Caco-2 (cell line): ENCODE measurements at regions not wholly inside any gene's neighbourhood (a gene's known extent, or its start where the extent isn't known, plus 50 kb on each side); places are given as distances from the start of the nearest gene placed in this dataset.

Experiments used
- BruUV-seq: library from RNA; stranded (reverse); fragments of 400-500 nt; replicated peaks from 2 replicates; lab custom pipeline; 2021; lab: Mats Ljungman, UMichigan
- CTCF ChIA-PET: fragments of 300-600 bp; sonication (Branson Sonifier 250); formaldehyde crosslinking; loops from one replicate; lab custom pipeline; 2022; ENCODE audit warnings: antibody characterized with exemption; lab: Charles Lee
- POLR2A ChIA-PET: fragments of 300-600 bp; sonication (Branson Sonifier 250); formaldehyde crosslinking; loops from one replicate; lab custom pipeline; 2022; ENCODE audit warnings: antibody characterized with exemption; lab: Charles Lee
- DNase-seq, 2 experiments: peaks; one replicate each; pipeline versions ENCODE4 v3.0.0 to v3.0.0-alpha.2; 2020 to 2022
- H3K27me3 ChIP-seq: replicated peaks from 2 replicates; pipeline ENCODE4 v1.6.0; 2011; ENCODE audit warnings: low read length; ENCODE audit not compliant: control insufficient read depth, insufficient read depth
- H3K36me3 ChIP-seq: 2 replicates; pipeline ENCODE4 v1.5.1; 2011; ENCODE audit warnings: low read length; ENCODE audit not compliant: control insufficient read depth, insufficient read depth
- H3K4me1 ChIP-seq: fragments of 250-450 bp; sonication (Bioruptor Pico); 2 replicates; pipeline ENCODE4 v1.5.1; 2020; ENCODE audit warnings: mild to moderate bottlenecking
- H3K4me3 ChIP-seq: 2 replicates; pipeline ENCODE4 v1.5.1; 2011; ENCODE audit warnings: low read depth, mild to moderate bottlenecking, control low read depth, low read length
- H3K9me3 ChIP-seq: fragments of 250-450 bp; sonication (Bioruptor Pico); 2 replicates; pipeline ENCODE4 v1.5.1; 2020; ENCODE audit warnings: mild to moderate bottlenecking, moderate library complexity
- H3K27ac Mint-ChIP-seq: one replicate; pipeline ENCODE4 v1.8.0; 2022; ENCODE audit warnings: mixed read lengths; ENCODE audit not compliant: unreplicated experiment
- H3K27me3 Mint-ChIP-seq: one replicate; pipeline ENCODE4 v1.8.0; 2022; ENCODE audit warnings: mixed read lengths; ENCODE audit not compliant: insufficient read depth, unreplicated experiment
- H3K36me3 Mint-ChIP-seq: one replicate; pipeline ENCODE4 v1.8.0; 2022; ENCODE audit warnings: mild to moderate bottlenecking, mixed read lengths; ENCODE audit not compliant: insufficient read depth, unreplicated experiment
- H3K4me1 Mint-ChIP-seq: one replicate; pipeline ENCODE4 v1.8.0; 2022; ENCODE audit warnings: low read depth, mixed read lengths; ENCODE audit not compliant: unreplicated experiment
- H3K4me3 Mint-ChIP-seq: one replicate; pipeline ENCODE4 v1.8.0; 2022; ENCODE audit warnings: mild to moderate bottlenecking, moderate library complexity, mixed read lengths; ENCODE audit not compliant: unreplicated experiment
- H3K9me3 Mint-ChIP-seq: one replicate; pipeline ENCODE4 v1.8.0; 2022; ENCODE audit warnings: mixed read lengths; ENCODE audit not compliant: unreplicated experiment
- intact Hi-C: fragments of 100-400 bp; cut with micrococcal nuclease; formaldehyde crosslinking; loops from one replicate; pipeline ENCODE4 v1.10.0; 2022; ENCODE audit not compliant: unreplicated experiment
- TF ChIP-seq, protein P1 (sequence below), 2 experiments: fragments of 200-600 bp in 1 of 2; IDR thresholded peaks; 1 replicate in 1 of 2; 2 replicates in 1 of 2; pipeline versions ENCODE4 v1.5.1 to v1.8.0; 2011 to 2022; ENCODE audit warnings: antibody characterized with exemption in 1 of 2, control low read depth in 1 of 2, inconsistent platforms in 1 of 2, low read depth in 1 of 2, low read length in 1 of 2, mild to moderate bottlenecking in 1 of 2, moderate library complexity in 1 of 2; ENCODE audit not compliant: insufficient read depth in 1 of 2, severe bottlenecking in 1 of 2, unreplicated experiment in 1 of 2

DNA sequence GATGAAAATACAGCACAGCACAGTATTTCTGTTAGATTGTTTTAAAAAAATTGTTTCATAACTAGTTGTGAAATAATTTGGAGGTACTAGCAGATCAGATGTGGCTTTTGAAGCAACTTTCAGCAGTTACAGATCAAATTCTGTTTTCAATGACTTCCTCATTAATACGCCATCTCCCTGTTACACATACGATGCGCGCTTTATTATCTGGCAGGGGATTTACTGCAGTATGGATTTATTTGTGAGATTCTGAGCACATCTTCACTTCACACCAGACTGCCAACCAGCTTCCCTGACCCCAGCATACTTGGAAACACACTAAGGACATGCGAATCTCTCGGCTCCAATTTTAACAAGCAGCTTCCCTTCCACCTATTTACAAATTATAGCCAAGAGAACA lies 235.5 kb upstream of the DIAPH2 start:
- no peak for DNase-seq
- ChIA-PET POLR2A (no interaction called here), CTCF (no interaction called here)
- H3K27me3 ChIP-seq = no peaks in the 10 kb centered on the region
- H3K27ac Mint-ChIP-seq = no peak overlapping the region
- H3K27me3 Mint-ChIP-seq = no peaks in the 10 kb centered on the region
- H3K9me3 Mint-ChIP-seq = no peaks in the 10 kb centered on the region
- no TSS peak for BruUV-seq
- H3K4me1 Mint-ChIP-seq = no peaks in the 10 kb centered on the region
- intact Hi-C loops = no loop called here
- TF ChIP-seq, protein P1, sequence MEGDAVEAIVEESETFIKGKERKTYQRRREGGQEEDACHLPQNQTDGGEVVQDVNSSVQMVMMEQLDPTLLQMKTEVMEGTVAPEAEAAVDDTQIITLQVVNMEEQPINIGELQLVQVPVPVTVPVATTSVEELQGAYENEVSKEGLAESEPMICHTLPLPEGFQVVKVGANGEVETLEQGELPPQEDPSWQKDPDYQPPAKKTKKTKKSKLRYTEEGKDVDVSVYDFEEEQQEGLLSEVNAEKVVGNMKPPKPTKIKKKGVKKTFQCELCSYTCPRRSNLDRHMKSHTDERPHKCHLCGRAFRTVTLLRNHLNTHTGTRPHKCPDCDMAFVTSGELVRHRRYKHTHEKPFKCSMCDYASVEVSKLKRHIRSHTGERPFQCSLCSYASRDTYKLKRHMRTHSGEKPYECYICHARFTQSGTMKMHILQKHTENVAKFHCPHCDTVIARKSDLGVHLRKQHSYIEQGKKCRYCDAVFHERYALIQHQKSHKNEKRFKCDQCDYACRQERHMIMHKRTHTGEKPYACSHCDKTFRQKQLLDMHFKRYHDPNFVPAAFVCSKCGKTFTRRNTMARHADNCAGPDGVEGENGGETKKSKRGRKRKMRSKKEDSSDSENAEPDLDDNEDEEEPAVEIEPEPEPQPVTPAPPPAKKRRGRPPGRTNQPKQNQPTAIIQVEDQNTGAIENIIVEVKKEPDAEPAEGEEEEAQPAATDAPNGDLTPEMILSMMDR (IDR thresholded peaks at IDR 0.05; ENCODE audit: insufficient read depth in 1 of 2, low read depth in 1 of 2, low read length in 1 of 2, severe bottlenecking in 1 of 2, unreplicated experiment in 1 of 2) = no peak
- no peaks in the 10 kb centered on the region for H3K36me3 Mint-ChIP-seq
- H3K36me3 ChIP-seq = no peaks in the 10 kb centered on the region
- no peaks in the 10 kb centered on the region; the same call in 1 of the 2 replicates for H3K4me1 ChIP-seq
- no peaks in the 10 kb centered on the region for H3K9me3 ChIP-seq
- H3K4me3 Mint-ChIP-seq = no peak overlapping the region
- H3K4me3 ChIP-seq = no peak overlapping the region

DNA sequence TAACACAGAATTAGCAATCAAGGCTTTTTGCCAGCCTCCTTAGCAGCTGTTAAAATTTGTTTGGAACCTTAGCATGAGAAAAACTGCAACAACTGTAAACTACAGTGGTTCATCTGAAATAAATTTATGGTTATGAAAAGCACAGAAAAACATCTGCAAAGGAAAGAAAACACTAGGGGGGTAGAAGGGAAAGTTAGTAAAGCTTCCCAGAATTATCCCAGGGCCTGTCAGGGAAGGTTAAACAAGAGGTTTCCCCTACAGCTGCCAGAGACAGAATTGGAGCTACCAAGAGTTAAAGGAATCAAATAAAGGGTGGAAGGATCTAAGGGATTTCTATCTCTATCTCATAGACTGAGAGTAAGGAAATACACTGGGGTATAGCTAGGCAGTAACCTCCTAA lies 234.7 kb upstream of the DIAPH2 start:
- no peaks in the 10 kb centered on the region for H3K36me3 ChIP-seq
- ChIA-PET CTCF (interaction anchor here (0.7 kb wide), 1 partner anchor 18 kb away, joined by 12 read pairs; no protein-coding TSS in a partner anchor), POLR2A (no interaction called here)
- no peaks in the 10 kb centered on the region for H3K36me3 Mint-ChIP-seq
- H3K27me3 ChIP-seq = no peaks in the 10 kb centered on the region
- TF ChIP-seq, protein P1 (IDR thresholded peaks at IDR 0.05; ENCODE audit: insufficient read depth in 1 of 2, low read depth in 1 of 2, low read length in 1 of 2, severe bottlenecking in 1 of 2, unreplicated experiment in 1 of 2) = no peak
- H3K4me3 ChIP-seq = no peak overlapping the region
- no peaks in the 10 kb centered on the region for H3K9me3 ChIP-seq
- no TSS peak for BruUV-seq
- no peak overlapping the region for H3K4me3 Mint-ChIP-seq
- no peak for DNase-seq
- intact Hi-C loops = no loop called here
- H3K27me3 Mint-ChIP-seq = no peaks in the 10 kb centered on the region
- no peaks in the 10 kb centered on the region for H3K4me1 Mint-ChIP-seq
- H3K4me1 ChIP-seq = no peaks in the 10 kb centered on the region
- no peaks in the 10 kb centered on the region for H3K9me3 Mint-ChIP-seq
- H3K27ac Mint-ChIP-seq = no peak overlapping the region

DNA sequence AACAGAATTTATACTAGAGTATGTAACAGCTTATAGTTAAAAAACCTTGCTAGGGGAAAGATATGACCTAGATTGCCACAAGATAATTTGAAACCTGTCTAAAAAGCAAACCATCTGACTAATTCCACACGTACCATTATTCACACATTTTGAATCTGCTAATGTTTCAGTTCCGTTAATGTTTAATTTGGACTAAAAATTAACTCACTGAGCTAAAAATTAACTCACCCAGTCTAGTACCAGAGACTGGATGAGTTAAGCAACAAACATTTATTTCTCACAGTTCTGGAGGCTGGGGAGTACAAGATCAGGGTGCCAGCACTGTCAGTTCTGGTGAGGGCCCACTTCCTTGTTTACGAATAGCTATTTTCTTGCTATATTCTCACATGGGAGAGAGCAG lies 231.5 kb upstream of the DIAPH2 start:
- H3K36me3 ChIP-seq = no peaks in the 10 kb centered on the region
- H3K9me3 Mint-ChIP-seq = no peaks in the 10 kb centered on the region
- no peak overlapping the region for H3K27ac Mint-ChIP-seq
- BruUV-seq = no TSS peak
- H3K4me3 Mint-ChIP-seq = no peak overlapping the region
- H3K9me3 ChIP-seq = no peaks in the 10 kb centered on the region
- H3K4me1 ChIP-seq = no peaks in the 10 kb centered on the region
- intact Hi-C loops = no loop called here
- no peak overlapping the region for H3K4me3 ChIP-seq
- ChIA-PET POLR2A (no interaction called here), CTCF (no interaction called here)
- H3K36me3 Mint-ChIP-seq = no peaks in the 10 kb centered on the region
- no peaks in the 10 kb centered on the region for H3K27me3 ChIP-seq
- peak in 1 of 2 experiments; percentile 1 for DNase-seq
- TF ChIP-seq, protein P1 (IDR thresholded peaks at IDR 0.05; ENCODE audit: insufficient read depth in 1 of 2, low read depth in 1 of 2, low read length in 1 of 2, severe bottlenecking in 1 of 2, unreplicated experiment in 1 of 2) = no peak
- no peaks in the 10 kb centered on the region for H3K4me1 Mint-ChIP-seq
- no peaks in the 10 kb centered on the region for H3K27me3 Mint-ChIP-seq
